ENCODE measurements at regions not wholly inside any gene's neighbourhood (a gene's known extent, or its start where the extent isn't known, plus 50 kb on each side); places are given as distances from the start of the nearest gene placed in this dataset.

- no peak for TF ChIP-seq POLR2A (IDR thresholded peaks at IDR 0.05)
- TF ChIP-seq, protein P1, sequence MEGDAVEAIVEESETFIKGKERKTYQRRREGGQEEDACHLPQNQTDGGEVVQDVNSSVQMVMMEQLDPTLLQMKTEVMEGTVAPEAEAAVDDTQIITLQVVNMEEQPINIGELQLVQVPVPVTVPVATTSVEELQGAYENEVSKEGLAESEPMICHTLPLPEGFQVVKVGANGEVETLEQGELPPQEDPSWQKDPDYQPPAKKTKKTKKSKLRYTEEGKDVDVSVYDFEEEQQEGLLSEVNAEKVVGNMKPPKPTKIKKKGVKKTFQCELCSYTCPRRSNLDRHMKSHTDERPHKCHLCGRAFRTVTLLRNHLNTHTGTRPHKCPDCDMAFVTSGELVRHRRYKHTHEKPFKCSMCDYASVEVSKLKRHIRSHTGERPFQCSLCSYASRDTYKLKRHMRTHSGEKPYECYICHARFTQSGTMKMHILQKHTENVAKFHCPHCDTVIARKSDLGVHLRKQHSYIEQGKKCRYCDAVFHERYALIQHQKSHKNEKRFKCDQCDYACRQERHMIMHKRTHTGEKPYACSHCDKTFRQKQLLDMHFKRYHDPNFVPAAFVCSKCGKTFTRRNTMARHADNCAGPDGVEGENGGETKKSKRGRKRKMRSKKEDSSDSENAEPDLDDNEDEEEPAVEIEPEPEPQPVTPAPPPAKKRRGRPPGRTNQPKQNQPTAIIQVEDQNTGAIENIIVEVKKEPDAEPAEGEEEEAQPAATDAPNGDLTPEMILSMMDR (IDR thresholded peaks at IDR 0.05): no peak
Measured at GRCh38 chr4:81337211-81337610, 122.2 kb upstream of the PRKG2 start.

All from ovary (tissue), 3 donors.